22Rv1 (cell line): ENCODE measurements at regions not wholly inside any gene's neighbourhood (a gene's known extent, or its start where the extent isn't known, plus 50 kb on each side); places are given as distances from the start of the nearest gene placed in this dataset.

Experiments
- H3K27ac ChIP-seq: fragments of 450-650 bp; 2 replicates; pipeline ENCODE4 v1.5.1; 2017
- CTCF ChIP-seq: fragments of 450-650 bp; IDR thresholded peaks from 2 replicates; pipeline ENCODE4 v1.5.1; 2017; ENCODE audit warnings: mild to moderate bottlenecking
- ZFX ChIP-seq: fragments of 450-650 bp; IDR thresholded peaks from 2 replicates; pipeline ENCODE4 v1.6.1; 2017; ENCODE audit warnings: antibody characterized with exemption, borderline replicate concordance

- TF ChIP-seq ZFX (no peak), CTCF (no peak)
These were observed 759.2 kb upstream of the SLITRK1 start for GRCh38 chr13:84641491-84641890.

GRCh38 chr13:84640691-84641090 is 758.4 kb upstream of the SLITRK1 start:
- TF ChIP-seq ZFX (no peak), CTCF (no peak)
- no peak overlapping the region for H3K27ac ChIP-seq

More at GRCh38 chr13:84641491-84641890, 759.2 kb upstream of the SLITRK1 start:
- no peak overlapping the region for H3K27ac ChIP-seq

GRCh38 chr13:84630476-84630875 is 748.2 kb upstream of the SLITRK1 start:
- TF ChIP-seq ZFX (no peak), CTCF (no peak)
- H3K27ac ChIP-seq: no peak overlapping the region

- TF ChIP-seq ZFX (no peak), CTCF (no peak)
- H3K27ac ChIP-seq: no peak overlapping the region
These were observed 734.6 kb upstream of the SLITRK1 start for GRCh38 chr13:84616864-84617263.

GRCh38 chr13:84609716-84610115 is 727.4 kb upstream of the SLITRK1 start:
- TF ChIP-seq CTCF (no peak), ZFX (no peak)
- no peak overlapping the region for H3K27ac ChIP-seq

GRCh38 chr13:84607261-84608013 is 725.2 kb upstream of the SLITRK1 start:
- no peak for TF ChIP-seq CTCF
- TF ChIP-seq ZFX: no peak
- no peak overlapping the region for H3K27ac ChIP-seq

- no peak for TF ChIP-seq ZFX
- no peak for TF ChIP-seq CTCF
- H3K27ac ChIP-seq: no peak overlapping the region
These were observed 724.3 kb upstream of the SLITRK1 start for GRCh38 chr13:84606616-84607015.
